Ishikawa (cell line): ENCODE measurements at regions not wholly inside any gene's neighbourhood (a gene's known extent, or its start where the extent isn't known, plus 50 kb on each side); places are given as distances from the start of the nearest gene placed in this dataset.

ENCODE experiments used
- CEBPB ChIP-seq: IDR thresholded peaks from 2 replicates; pipeline ENCODE4 v1.6.1; 2012
- CREB1 ChIP-seq: IDR thresholded peaks from 2 replicates; pipeline ENCODE4 v1.6.1; 2012; ENCODE audit warnings: low read depth
- EGR1 ChIP-seq: IDR thresholded peaks from 2 replicates; pipeline ENCODE4 v1.6.1; 2012
- EP300 ChIP-seq: IDR thresholded peaks from 2 replicates; pipeline ENCODE4 v1.6.1; 2012; ENCODE audit warnings: borderline replicate concordance
- FOXM1 ChIP-seq: IDR thresholded peaks from 2 replicates; pipeline ENCODE4 v1.6.1; 2012; ENCODE audit warnings: low read depth, borderline replicate concordance
- NFIC ChIP-seq: IDR thresholded peaks from 2 replicates; pipeline ENCODE4 v1.6.1; 2012
- RAD21 ChIP-seq: IDR thresholded peaks from 2 replicates; pipeline ENCODE4 v1.6.1; 2012; ENCODE audit warnings: low read depth
- TAF1 ChIP-seq: IDR thresholded peaks from 2 replicates; pipeline ENCODE4 v1.6.1; 2012; ENCODE audit warnings: low read depth, mild to moderate bottlenecking
- TCF12 ChIP-seq: IDR thresholded peaks from 2 replicates; pipeline ENCODE4 v1.6.1; 2012; ENCODE audit warnings: low read depth
- TEAD4 ChIP-seq: IDR thresholded peaks from 2 replicates; pipeline ENCODE4 v1.6.1; 2012
- YY1 ChIP-seq: IDR thresholded peaks from 2 replicates; pipeline ENCODE4 v1.6.1; 2012; ENCODE audit warnings: low read depth
- ZBTB7A ChIP-seq: IDR thresholded peaks from 2 replicates; pipeline ENCODE4 v1.6.1; 2012; ENCODE audit warnings: low read depth
- TF ChIP-seq, protein P1 (sequence below): IDR thresholded peaks from 2 replicates; pipeline ENCODE4 v1.6.1; 2012
- TF ChIP-seq, protein P2 (sequence below): IDR thresholded peaks from 2 replicates; pipeline ENCODE4 v1.6.1; 2012; ENCODE audit warnings: low read depth, mild to moderate bottlenecking
- TF ChIP-seq, protein P3 (sequence below): IDR thresholded peaks from 2 replicates; pipeline ENCODE4 v1.6.1; 2012

DNA sequence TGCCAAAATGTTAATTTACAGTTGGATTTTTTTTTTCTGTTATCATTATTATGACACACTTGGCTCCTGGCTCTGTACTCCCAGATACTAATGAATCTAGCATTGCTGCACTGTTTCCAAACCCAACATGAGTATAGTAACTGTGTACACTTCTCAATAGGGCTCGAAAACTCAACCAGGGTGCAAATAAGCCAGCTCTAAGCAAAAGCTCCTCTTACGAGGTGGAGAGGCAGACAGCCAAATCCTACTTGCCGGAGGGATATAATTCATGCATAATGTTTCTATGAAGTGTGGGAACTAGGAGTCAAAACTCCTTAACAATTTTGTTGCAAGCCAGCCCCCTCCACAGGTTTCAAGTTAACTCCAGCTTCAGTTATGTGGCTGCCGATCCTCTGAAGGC is 510.4 kb upstream of the ZP4 start:
- no peak for TF ChIP-seq FOXM1
- no peak for TF ChIP-seq CREB1
- TF ChIP-seq, protein P1, sequence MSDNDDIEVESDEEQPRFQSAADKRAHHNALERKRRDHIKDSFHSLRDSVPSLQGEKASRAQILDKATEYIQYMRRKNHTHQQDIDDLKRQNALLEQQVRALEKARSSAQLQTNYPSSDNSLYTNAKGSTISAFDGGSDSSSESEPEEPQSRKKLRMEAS, result no peak
- TF ChIP-seq CEBPB, result no peak
- no peak for TF ChIP-seq ZBTB7A
- TF ChIP-seq YY1, result no peak
- TF ChIP-seq TAF1, result no peak
- TF ChIP-seq TCF12, result no peak
- TF ChIP-seq, protein P2, sequence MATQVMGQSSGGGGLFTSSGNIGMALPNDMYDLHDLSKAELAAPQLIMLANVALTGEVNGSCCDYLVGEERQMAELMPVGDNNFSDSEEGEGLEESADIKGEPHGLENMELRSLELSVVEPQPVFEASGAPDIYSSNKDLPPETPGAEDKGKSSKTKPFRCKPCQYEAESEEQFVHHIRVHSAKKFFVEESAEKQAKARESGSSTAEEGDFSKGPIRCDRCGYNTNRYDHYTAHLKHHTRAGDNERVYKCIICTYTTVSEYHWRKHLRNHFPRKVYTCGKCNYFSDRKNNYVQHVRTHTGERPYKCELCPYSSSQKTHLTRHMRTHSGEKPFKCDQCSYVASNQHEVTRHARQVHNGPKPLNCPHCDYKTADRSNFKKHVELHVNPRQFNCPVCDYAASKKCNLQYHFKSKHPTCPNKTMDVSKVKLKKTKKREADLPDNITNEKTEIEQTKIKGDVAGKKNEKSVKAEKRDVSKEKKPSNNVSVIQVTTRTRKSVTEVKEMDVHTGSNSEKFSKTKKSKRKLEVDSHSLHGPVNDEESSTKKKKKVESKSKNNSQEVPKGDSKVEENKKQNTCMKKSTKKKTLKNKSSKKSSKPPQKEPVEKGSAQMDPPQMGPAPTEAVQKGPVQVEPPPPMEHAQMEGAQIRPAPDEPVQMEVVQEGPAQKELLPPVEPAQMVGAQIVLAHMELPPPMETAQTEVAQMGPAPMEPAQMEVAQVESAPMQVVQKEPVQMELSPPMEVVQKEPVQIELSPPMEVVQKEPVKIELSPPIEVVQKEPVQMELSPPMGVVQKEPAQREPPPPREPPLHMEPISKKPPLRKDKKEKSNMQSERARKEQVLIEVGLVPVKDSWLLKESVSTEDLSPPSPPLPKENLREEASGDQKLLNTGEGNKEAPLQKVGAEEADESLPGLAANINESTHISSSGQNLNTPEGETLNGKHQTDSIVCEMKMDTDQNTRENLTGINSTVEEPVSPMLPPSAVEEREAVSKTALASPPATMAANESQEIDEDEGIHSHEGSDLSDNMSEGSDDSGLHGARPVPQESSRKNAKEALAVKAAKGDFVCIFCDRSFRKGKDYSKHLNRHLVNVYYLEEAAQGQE, result no peak
- no peak for TF ChIP-seq EP300
- no peak for TF ChIP-seq RAD21
- no peak for TF ChIP-seq EGR1
- TF ChIP-seq, protein P3, sequence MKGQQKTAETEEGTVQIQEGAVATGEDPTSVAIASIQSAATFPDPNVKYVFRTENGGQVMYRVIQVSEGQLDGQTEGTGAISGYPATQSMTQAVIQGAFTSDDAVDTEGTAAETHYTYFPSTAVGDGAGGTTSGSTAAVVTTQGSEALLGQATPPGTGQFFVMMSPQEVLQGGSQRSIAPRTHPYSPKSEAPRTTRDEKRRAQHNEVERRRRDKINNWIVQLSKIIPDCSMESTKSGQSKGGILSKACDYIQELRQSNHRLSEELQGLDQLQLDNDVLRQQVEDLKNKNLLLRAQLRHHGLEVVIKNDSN, result no peak

DNA sequence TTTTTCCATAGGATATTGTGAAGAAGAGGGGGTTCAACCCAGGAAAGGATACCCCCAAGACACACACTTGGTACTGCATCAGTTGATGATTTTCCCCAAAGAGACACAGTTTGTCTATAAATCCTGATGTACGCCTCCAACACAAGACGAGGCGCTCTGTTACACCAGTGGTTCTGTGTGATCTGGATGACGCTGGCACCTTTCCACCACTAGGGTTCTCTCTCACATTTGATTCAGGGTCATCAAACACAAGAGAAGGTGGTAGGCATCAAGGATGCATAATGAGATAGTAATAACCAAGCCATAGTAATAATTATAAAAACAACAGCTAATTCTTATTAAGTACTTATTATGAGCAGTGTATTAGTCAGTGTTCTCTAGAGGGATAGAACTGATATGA is 508.8 kb upstream of the ZP4 start:
- TF ChIP-seq RAD21 (peak; percentile 47), CREB1 (no peak)

DNA sequence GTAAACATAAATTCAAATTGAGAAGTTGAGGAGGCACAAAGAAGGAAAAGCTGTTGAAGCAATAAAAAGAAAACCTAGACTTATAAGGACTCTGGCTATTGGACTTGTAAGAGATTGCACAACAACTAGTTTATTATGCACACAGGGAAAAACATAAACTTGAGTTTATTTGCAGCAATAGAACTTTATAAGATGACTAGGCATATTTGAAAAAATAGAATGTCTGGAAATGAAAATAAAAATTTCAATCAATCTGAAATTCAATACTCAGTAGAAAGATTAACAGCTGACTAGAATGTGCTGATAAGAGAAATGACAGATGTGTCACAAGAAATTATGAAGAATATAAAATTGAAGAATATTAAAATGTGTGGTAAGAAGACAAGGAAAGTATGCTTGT is 505.4 kb upstream of the ZP4 start:
- TF ChIP-seq EP300 (no peak), TAF1 (no peak), RAD21 (no peak), ZBTB7A (no peak), NFIC (no peak), TCF12 (no peak), FOXM1 (no peak), YY1 (no peak), EGR1 (no peak), TEAD4 (no peak)
- TF ChIP-seq, protein P2, result no peak

DNA sequence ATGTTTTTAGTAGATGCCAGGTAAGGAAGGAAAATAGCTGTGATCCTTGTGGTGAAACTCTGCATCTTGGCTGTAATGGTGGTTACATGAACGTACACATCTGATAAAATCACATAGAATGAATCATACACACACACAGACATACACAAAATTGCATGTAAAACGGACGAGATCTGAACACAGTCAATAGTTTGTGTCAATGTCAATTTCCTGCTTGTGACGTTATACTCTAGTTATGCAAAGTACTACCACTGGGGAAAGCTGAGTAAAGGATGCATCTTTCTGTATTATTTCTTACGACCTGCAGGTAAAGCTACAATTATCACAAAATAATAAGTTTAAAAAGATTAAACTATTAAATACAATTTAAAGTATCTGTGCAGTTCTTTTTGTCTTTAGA is 493.7 kb upstream of the ZP4 start:
- TF ChIP-seq CEBPB (no peak), CREB1 (no peak)
- TF ChIP-seq, protein P3, result no peak

DNA sequence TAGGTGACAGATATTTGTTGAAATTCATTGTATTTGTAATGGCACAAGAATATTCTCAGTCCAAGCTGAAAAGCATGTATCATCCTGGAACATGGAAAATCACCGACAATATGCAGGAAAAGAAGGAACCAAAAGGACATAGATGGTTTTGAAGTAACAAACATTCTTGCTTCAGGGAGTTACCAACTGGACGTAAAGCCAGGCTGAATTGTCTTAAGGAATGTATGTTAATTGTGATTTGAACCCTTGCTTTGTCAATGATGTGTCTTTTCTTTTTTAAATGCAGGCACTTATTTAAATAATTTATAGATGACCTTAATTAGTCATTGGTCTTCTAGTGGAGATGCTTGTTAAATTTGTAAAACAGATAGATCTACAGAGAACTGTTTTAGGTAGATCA is 489.4 kb upstream of the ZP4 start:
- TF ChIP-seq YY1, result no peak
- no peak for TF ChIP-seq ZBTB7A
- no peak for TF ChIP-seq CEBPB
- no peak for TF ChIP-seq TEAD4
- TF ChIP-seq EP300, result no peak
- no peak for TF ChIP-seq FOXM1
- no peak for TF ChIP-seq EGR1

DNA sequence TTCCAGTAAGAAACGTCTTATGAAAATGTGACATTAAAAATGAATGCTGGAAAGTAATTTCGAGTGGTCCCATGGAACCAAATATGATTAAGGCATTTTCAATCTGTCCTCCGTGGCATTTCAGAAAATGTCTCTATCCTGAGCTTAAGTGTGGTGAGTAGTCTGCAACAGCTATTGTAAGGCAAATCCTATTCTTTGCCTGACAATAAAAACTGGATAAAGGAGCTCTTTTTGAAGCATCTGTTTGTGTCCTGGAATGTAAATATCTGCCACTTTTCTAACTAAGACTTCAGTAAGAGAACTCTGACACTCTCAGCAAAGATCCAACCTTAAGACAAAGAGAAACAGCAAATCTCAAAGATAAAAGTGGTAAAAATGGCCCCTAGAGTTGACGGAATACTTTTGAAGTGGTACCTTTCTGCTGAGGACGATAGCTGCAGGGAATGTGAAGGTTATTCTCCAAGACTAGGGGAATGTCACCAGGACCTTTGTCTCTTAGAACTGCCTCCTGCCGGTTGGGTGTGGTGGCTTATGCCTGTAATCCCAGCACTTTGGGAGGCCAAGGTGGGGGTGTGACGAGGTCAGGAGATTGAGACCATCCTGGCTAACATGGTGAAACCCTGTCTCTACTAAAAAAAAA is 486.7 kb upstream of the ZP4 start:
- TF ChIP-seq TAF1, result no peak
- TF ChIP-seq ZBTB7A, result no peak
- TF ChIP-seq CREB1, result no peak
- TF ChIP-seq TCF12, result no peak
- no peak for TF ChIP-seq TEAD4
- no peak for TF ChIP-seq EP300
- TF ChIP-seq RAD21, result no peak
- TF ChIP-seq CEBPB, result no peak
- no peak for TF ChIP-seq FOXM1
- TF ChIP-seq NFIC, result no peak

DNA sequence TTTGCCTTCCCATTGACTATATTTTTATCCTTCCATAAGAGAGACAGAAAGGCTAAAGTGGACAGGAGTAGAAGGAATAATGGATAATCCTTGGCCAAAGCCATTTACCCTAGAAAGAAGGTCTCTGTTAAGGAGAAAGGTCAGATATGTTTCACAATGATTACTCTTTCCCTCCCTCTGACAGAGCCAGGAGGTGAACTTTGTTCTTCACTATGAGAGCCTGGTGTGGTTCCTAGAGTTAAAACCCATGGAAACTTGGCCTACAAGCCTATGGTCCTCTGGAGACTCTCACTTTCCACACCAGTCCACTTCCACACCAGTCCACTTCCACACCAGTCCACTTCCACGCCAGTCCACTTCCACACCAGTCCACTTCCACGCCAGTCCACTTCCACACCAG is 479.9 kb upstream of the ZP4 start:
- no peak for TF ChIP-seq CREB1
- no peak for TF ChIP-seq TCF12
- TF ChIP-seq TEAD4, result no peak
- TF ChIP-seq CEBPB, result no peak
- no peak for TF ChIP-seq EGR1
- TF ChIP-seq, protein P1, result no peak
- TF ChIP-seq YY1, result no peak
- TF ChIP-seq, protein P2, result no peak
- TF ChIP-seq ZBTB7A, result no peak
- no peak for TF ChIP-seq NFIC
- TF ChIP-seq EP300, result no peak
- no peak for TF ChIP-seq RAD21
- no peak for TF ChIP-seq TAF1
- TF ChIP-seq, protein P3, result no peak
- no peak for TF ChIP-seq FOXM1
